B cell (primary cell): ENCODE measurements at regions not wholly inside any gene's neighbourhood (a gene's known extent, or its start where the extent isn't known, plus 50 kb on each side); places are given as distances from the start of the nearest gene placed in this dataset.

ENCODE experiments used
- CTCF ChIP-seq: fragments of 200-600 bp; IDR thresholded peaks from one replicate; pipeline ENCODE4 v1.8.0; 2022; ENCODE audit warnings: antibody characterized with exemption, mild to moderate bottlenecking
- EZH2 ChIP-seq: IDR thresholded peaks from 2 replicates; pipeline ENCODE4 v1.6.1; 2012; ENCODE audit warnings: borderline replicate concordance, low read depth, mild to moderate bottlenecking, moderate library complexity, low read length; ENCODE audit not compliant: insufficient read depth, poor library complexity, severe bottlenecking

- TF ChIP-seq CTCF (no peak), EZH2 (no peak)
These were observed 74.0 kb downstream of the RCN1 start for GRCh38 chr11:32164836-32165235.
